ENCODE measurements at regions not wholly inside any gene's neighbourhood (a gene's known extent, or its start where the extent isn't known, plus 50 kb on each side); places are given as distances from the start of the nearest gene placed in this dataset.

- no peak for TF ChIP-seq POLR2A (IDR thresholded peaks at IDR 0.05)
- no peak for TF ChIP-seq CTCF (IDR thresholded peaks at IDR 0.05)
- TF ChIP-seq POLR2AphosphoS5 (IDR thresholded peaks at IDR 0.05): no peak
Measured at GRCh38 chr13:91025442-91025841, 322.0 kb upstream of the MIR17HG start.

All from gastroesophageal sphincter (tissue), 3 donors.